Naive thymus-derived CD4-positive, alpha-beta T cell (primary cell): ENCODE measurements at regions not wholly inside any gene's neighbourhood (a gene's known extent, or its start where the extent isn't known, plus 50 kb on each side); places are given as distances from the start of the nearest gene placed in this dataset.

Source experiments
- ATAC-seq: fragments of 150-1000 bp; cut with Tn5 transposase; 2 replicates; pipeline ENCODE4 v1.10.0; 2021; ENCODE audit warnings: mild to moderate bottlenecking, moderate library complexity
- CTCF ChIA-PET: fragments of 350-600 bp; sonication (Branson Sonifier 250); formaldehyde crosslinking; loops from one replicate; lab custom pipeline; 2021; ENCODE audit warnings: antibody characterized with exemption; lab: Charles Lee
- POLR2A ChIA-PET: fragments of 350-600 bp; sonication (Branson Sonifier 250); formaldehyde crosslinking; loops from one replicate; lab custom pipeline; 2021; ENCODE audit warnings: antibody characterized with exemption, inconsistent platforms; lab: Charles Lee
- DNase-seq, 9 donors: peaks; one replicate each; pipeline versions ENCODE4 v3.0.0 to v3.0.0-alpha.2; 2020 to 2022; ENCODE audit warnings: mixed read lengths in 1 of 9
- H3K27ac ChIP-seq: one replicate; pipeline ENCODE4 v1.7.0; 2013; ENCODE audit warnings: mild to moderate bottlenecking, low read depth, low read length, moderate library complexity
- H3K27me3 ChIP-seq, 2 donors: one replicate each; pipeline ENCODE4 v1.7.0; 2013; ENCODE audit warnings: low read length in 2 of 2, mild to moderate bottlenecking in 2 of 2, moderate library complexity in 2 of 2; ENCODE audit not compliant: control insufficient read depth in 2 of 2, insufficient read depth in 2 of 2
- H3K36me3 ChIP-seq, 3 experiments: 1 replicate in 2 of 3; 2 replicates in 1 of 3; pipeline ENCODE4 v1.7.0; 2013; ENCODE audit warnings: low read length in 3 of 3, mild to moderate bottlenecking in 3 of 3, moderate library complexity in 1 of 3; ENCODE audit not compliant: insufficient read depth in 3 of 3, control insufficient read depth in 2 of 3
- H3K4me1 ChIP-seq, 2 donors: one replicate each; pipeline ENCODE4 v1.7.0; 2013; ENCODE audit warnings: low read length in 2 of 2, mild to moderate bottlenecking in 2 of 2, moderate library complexity in 1 of 2; ENCODE audit not compliant: control insufficient read depth in 2 of 2, insufficient read depth in 2 of 2
- H3K4me3 ChIP-seq: 2 replicates; pipeline ENCODE4 v1.7.0; 2013; ENCODE audit warnings: mild to moderate bottlenecking, low read length
- H3K9me3 ChIP-seq, 3 experiments: 1 replicate in 2 of 3; 2 replicates in 1 of 3; pipeline ENCODE4 v1.7.0; 2013; ENCODE audit warnings: low read length in 3 of 3; ENCODE audit not compliant: control insufficient read depth in 2 of 3
- H3K27ac Mint-ChIP-seq, 9 donors: one replicate each; pipeline ENCODE4 v1.8.0; 2020 to 2022; ENCODE audit warnings: mixed read lengths in 9 of 9, mild to moderate bottlenecking in 8 of 9, moderate library complexity in 5 of 9, inconsistent platforms in 2 of 9
- H3K27me3 Mint-ChIP-seq, 5 donors: one replicate each; pipeline ENCODE4 v1.8.0; 2021 to 2022; ENCODE audit warnings: mixed read lengths in 5 of 5, mild to moderate bottlenecking in 1 of 5
- H3K36me3 Mint-ChIP-seq, 5 donors: one replicate each; pipeline ENCODE4 v1.8.0; 2020 to 2022; ENCODE audit warnings: mixed read lengths in 5 of 5, mild to moderate bottlenecking in 3 of 5, inconsistent platforms in 1 of 5
- H3K4me1 Mint-ChIP-seq, 7 donors: one replicate each; pipeline ENCODE4 v1.8.0; 2020 to 2022; ENCODE audit warnings: mixed read lengths in 7 of 7, mild to moderate bottlenecking in 3 of 7, inconsistent platforms in 1 of 7
- H3K4me3 Mint-ChIP-seq, 10 donors: one replicate each; pipeline ENCODE4 v1.8.0; 2020 to 2022; ENCODE audit warnings: mild to moderate bottlenecking in 10 of 10, mixed read lengths in 10 of 10, moderate library complexity in 6 of 10, inconsistent platforms in 2 of 10
- H3K9me3 Mint-ChIP-seq, 11 donors: one replicate each; pipeline ENCODE4 v1.8.0; 2020 to 2022; ENCODE audit warnings: mixed read lengths in 11 of 11, mild to moderate bottlenecking in 4 of 11, inconsistent platforms in 1 of 11, moderate library complexity in 1 of 11
- intact Hi-C, 2 donors: fragments of 100-400 bp; cut with micrococcal nuclease; formaldehyde crosslinking; loops; one replicate each; pipeline ENCODE4 v1.15.1; 2023

DNA sequence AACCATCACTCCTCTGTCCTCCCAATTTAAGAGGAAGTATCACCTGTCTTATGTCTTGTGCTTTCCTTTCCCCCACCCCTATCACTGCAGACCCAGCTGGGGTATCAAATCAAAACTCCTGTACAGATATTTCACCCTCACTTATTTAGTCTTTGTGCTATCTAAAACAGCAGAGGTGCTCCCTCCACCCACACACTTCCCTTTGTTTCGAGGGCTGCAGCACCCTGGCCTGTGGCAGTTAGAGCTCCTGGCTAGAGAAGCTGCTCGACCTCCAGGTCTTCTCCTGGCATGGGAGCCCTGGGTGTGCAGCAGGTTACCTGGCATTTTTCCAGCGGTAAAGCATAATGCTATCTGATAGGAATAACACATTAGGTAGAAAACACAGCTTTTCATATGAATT is 181.4 kb upstream of the BCL6 start:
- Mint-ChIP-seq H3K4me1 (peaks cover 15 to 49% (median 32%) of the 10 kb centered on the region in 7 donors), H3K27me3 (peaks cover 0 to under 1% (median 0%) of the 10 kb centered on the region in 5 donors), H3K4me3 (peak overlapping the region in 3 of 10 donors; percentile 8 to 65 (median 21)), H3K9me3 (peaks cover 0 to 23% (median 4%) of the 10 kb centered on the region in 11 donors), H3K27ac (peak overlapping the region in 6 of 9 donors; percentile 5 to 60 (median 27)), H3K36me3 (peaks cover 0 to 33% (median 3%) of the 10 kb centered on the region in 5 donors)
- CTCF ChIA-PET = no interaction called here
- H3K27me3 ChIP-seq = no peaks in the 10 kb centered on the region
- POLR2A ChIA-PET = interaction anchor here (1.2 kb wide), 1 partner anchor 29 kb away, joined by 3 read pairs; no protein-coding TSS in a partner anchor
- H3K4me3 ChIP-seq = no peak overlapping the region
- intact Hi-C loops = no loop called here
- no peak overlapping the region for H3K27ac ChIP-seq
- ATAC-seq = no peak
- no peaks in the 10 kb centered on the region for H3K9me3 ChIP-seq
- peaks cover 3 to 9% of the 10 kb centered on the region in 2 donors for H3K4me1 ChIP-seq
- H3K36me3 ChIP-seq = no peaks in the 10 kb centered on the region
- DNase-seq = peak in 1 of 9 donors; percentile 8

DNA sequence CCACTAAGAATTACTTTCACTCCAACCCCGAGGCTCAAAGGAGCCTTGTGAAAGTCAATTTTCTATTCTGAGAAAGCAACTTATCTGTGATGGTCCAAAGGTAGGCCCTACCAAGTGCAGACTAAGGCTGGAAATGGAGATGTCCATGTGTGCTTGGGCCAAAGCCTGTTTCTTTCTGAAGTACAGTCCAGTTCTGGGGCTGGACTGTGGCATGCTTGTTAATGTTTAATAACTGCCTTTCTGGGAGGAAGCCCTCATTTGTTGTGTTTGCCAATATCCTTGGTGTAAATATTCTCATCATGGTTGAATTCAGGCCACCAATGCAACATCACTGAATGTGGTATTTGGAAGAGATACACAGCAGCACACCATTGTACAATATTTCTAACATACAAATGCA is 182.3 kb upstream of the BCL6 start:
- CTCF ChIA-PET = no interaction called here
- intact Hi-C loops = no loop called here
- POLR2A ChIA-PET = interaction anchor here (1.2 kb wide), 1 partner anchor 28 kb away, joined by 3 read pairs; no protein-coding TSS in a partner anchor

DNA sequence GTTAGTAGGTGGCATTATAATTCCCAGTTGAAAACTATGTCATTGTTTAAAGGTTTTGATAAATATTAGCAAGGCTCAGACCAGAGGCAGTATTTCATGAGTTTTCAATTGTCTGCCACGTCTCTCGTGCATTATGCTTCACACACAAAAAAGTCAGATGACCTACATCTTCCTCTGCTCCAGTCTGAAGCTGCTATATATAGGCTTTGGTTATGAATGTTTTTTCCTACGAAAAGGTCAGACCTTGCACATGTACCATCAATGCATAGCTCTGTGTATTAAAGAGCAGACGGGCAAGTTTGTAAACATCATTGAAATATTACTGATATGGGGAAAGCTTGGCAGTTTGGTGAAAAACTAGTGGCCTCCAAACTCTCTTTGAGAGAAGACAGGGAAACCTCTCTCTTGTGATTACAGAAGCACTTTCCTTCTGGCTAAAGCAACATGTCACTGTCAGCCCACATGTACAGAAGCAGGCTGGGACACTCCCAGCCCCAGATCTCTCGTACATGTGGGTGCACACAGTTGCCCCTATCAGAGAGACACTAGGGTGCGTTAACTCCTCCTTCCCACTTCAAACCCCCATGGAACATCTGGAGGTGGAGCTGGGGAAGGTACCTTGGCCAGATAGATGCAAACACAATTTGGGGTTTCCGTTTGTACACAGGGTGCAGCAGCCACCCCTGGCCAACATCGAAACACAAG is 184.0 kb upstream of the BCL6 start:
- DNase-seq = peak in 1 of 9 donors; percentile 46

More for the DNA sequence above, 182.3 kb upstream of the BCL6 start:
- no peaks in the 10 kb centered on the region for H3K36me3 ChIP-seq
- DNase-seq (no peak), ATAC-seq (no peak)
- no peak overlapping the region for H3K27ac ChIP-seq
- H3K9me3 ChIP-seq = no peaks in the 10 kb centered on the region
- H3K4me1 ChIP-seq = peaks cover 3 to 9% of the 10 kb centered on the region in 2 donors
- Mint-ChIP-seq H3K27ac (no peak overlapping the region), H3K36me3 (peaks cover 0 to 32% (median 3%) of the 10 kb centered on the region in 5 donors), H3K4me1 (peaks cover 17 to 43% (median 29%) of the 10 kb centered on the region in 7 donors), H3K4me3 (no peak overlapping the region), H3K9me3 (peaks cover 0 to 23% (median 4%) of the 10 kb centered on the region in 11 donors), H3K27me3 (no peaks in the 10 kb centered on the region)
- no peaks in the 10 kb centered on the region for H3K27me3 ChIP-seq
- no peak overlapping the region for H3K4me3 ChIP-seq

DNA sequence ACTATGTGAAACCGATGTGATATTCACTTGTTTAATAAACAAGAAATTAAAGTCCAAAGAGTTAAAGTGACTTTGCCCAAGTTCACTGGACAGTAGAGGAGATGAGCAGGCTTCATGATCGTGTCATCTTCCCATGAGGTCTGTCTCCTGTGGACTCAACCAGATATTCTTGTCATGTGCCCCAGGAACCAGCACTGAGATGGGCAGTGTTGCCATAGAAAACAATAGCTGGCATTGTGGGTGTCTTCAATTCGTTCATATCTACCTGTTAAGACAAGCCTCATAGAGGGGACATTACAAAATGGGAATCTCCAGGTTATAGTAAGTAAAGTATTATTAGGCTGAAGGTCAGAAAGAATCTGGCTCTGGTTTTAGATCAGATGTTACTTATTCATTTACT is 184.8 kb upstream of the BCL6 start:
- peaks cover 0 to 16% (median 3%) of the 10 kb centered on the region in 5 donors for H3K36me3 Mint-ChIP-seq
- peaks cover 16 to 33% (median 22%) of the 10 kb centered on the region in 7 donors for H3K4me1 Mint-ChIP-seq
- Histone ChIP-seq H3K27me3 (no peaks in the 10 kb centered on the region), H3K27ac (no peak overlapping the region), H3K4me3 (no peak overlapping the region), H3K9me3 (no peaks in the 10 kb centered on the region), H3K36me3 (no peaks in the 10 kb centered on the region), H3K4me1 (peaks cover 3 to 9% of the 10 kb centered on the region in 2 donors)
- no peak overlapping the region for H3K27ac Mint-ChIP-seq
- POLR2A ChIA-PET = interaction anchor here (0.5 kb wide), 1 partner anchor 12 kb away, joined by 3 read pairs; no protein-coding TSS in a partner anchor
- peaks cover 0 to 4% (median 0%) of the 10 kb centered on the region in 5 donors for H3K27me3 Mint-ChIP-seq
- DNase-seq (no peak), ATAC-seq (no peak)
- intact Hi-C loops = no loop called here
- peaks cover 0 to 7% (median 0%) of the 10 kb centered on the region in 11 donors for H3K9me3 Mint-ChIP-seq
- no peak overlapping the region for H3K4me3 Mint-ChIP-seq
- CTCF ChIA-PET = no interaction called here

More for the DNA sequence above, 184.0 kb upstream of the BCL6 start:
- CTCF ChIA-PET = no interaction called here
- intact Hi-C loops = no loop called here
- no peak for ATAC-seq
- POLR2A ChIA-PET = no interaction called here
- no peaks in the 10 kb centered on the region for H3K27me3 ChIP-seq
- peaks cover 0 to 4% (median 0%) of the 10 kb centered on the region in 5 donors for H3K27me3 Mint-ChIP-seq
- H3K9me3 ChIP-seq = no peaks in the 10 kb centered on the region
- no peak overlapping the region for H3K27ac ChIP-seq
- peak overlapping the region in 1 of 10 donors; percentile 31 for H3K4me3 Mint-ChIP-seq
- H3K27ac Mint-ChIP-seq = peak overlapping the region in 1 of 9 donors; percentile 22
- no peaks in the 10 kb centered on the region for H3K36me3 ChIP-seq
- H3K36me3 Mint-ChIP-seq = peaks cover 0 to 21% (median 3%) of the 10 kb centered on the region in 5 donors
- H3K4me1 ChIP-seq = peaks cover 3 to 9% of the 10 kb centered on the region in 2 donors
- peaks cover 15 to 31% (median 22%) of the 10 kb centered on the region in 7 donors for H3K4me1 Mint-ChIP-seq
- no peak overlapping the region for H3K4me3 ChIP-seq
- H3K9me3 Mint-ChIP-seq = peaks cover 0 to 14% (median 3%) of the 10 kb centered on the region in 11 donors

DNA sequence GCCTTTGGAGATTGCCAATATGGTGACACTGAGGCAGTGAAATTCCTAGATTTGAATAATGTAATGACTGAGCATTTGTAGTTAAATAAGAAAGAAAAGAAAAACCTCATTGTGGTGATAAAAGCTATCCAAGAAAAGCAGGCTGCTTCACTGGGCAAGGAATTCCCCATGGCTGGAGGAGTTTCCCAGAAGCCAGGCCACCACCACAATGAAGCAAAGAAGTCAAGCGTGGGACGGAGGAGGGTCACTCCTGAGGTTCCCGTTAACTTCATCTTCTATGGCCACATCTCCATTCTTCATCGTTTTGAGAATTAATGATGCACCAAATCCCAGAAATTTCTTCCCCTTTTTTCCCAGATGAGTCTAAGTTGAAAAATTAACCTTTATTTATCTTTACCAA is 185.8 kb upstream of the BCL6 start:
- peaks cover 0 to 8% (median 0%) of the 10 kb centered on the region in 5 donors for H3K36me3 Mint-ChIP-seq
- DNase-seq (no peak), ATAC-seq (no peak)
- intact Hi-C loops = no loop called here
- H3K4me1 ChIP-seq = peaks cover 12 to 14% of the 10 kb centered on the region in 2 donors
- H3K36me3 ChIP-seq = no peaks in the 10 kb centered on the region
- no peaks in the 10 kb centered on the region for H3K9me3 Mint-ChIP-seq
- no peak overlapping the region for H3K27ac ChIP-seq
- ChIA-PET POLR2A (no interaction called here), CTCF (no interaction called here)
- H3K4me3 Mint-ChIP-seq = no peak overlapping the region
- H3K4me3 ChIP-seq = no peak overlapping the region
- no peaks in the 10 kb centered on the region for H3K9me3 ChIP-seq
- H3K27me3 ChIP-seq = no peaks in the 10 kb centered on the region
- H3K27me3 Mint-ChIP-seq = peaks cover 0 to 4% (median 0%) of the 10 kb centered on the region in 5 donors
- no peak overlapping the region for H3K27ac Mint-ChIP-seq
- H3K4me1 Mint-ChIP-seq = peaks cover 18 to 36% (median 22%) of the 10 kb centered on the region in 7 donors

DNA sequence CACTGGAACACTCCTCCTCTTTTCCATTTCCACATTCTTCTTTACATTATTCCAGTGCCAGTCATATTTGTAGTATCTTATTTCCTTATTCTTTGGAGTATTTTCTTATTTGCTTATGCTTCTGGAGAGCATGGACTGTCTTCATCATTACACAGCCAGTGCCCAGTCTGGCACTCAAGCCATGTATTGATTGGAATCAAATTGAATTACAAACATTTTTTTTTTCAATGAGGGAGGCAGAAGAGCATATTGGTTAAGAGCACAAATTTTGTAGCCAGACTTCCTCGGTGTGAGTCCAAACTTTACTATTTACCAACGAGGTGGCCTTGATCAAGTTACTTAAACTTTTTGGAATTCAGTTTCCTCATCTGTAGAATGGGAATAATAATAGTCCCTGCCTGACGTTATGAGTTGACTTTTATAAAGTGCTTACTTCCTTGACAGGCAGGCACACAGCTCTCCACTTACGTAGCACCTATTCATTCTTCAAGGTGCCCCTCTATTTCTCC is 186.6 kb upstream of the BCL6 start:
- Mint-ChIP-seq H3K27ac (peak overlapping the region in 1 of 9 donors; percentile 6), H3K36me3 (peaks cover 0 to 12% (median 0%) of the 10 kb centered on the region in 5 donors), H3K4me3 (no peak overlapping the region), H3K4me1 (peaks cover 13 to 36% (median 18%) of the 10 kb centered on the region in 7 donors), H3K9me3 (no peaks in the 10 kb centered on the region), H3K27me3 (peaks cover 0 to 4% (median 0%) of the 10 kb centered on the region in 5 donors)
- ChIA-PET CTCF (no interaction called here), POLR2A (no interaction called here)
- DNase-seq = no peak
- Histone ChIP-seq H3K4me3 (no peak overlapping the region), H3K4me1 (peaks cover 7 to 14% of the 10 kb centered on the region in 2 donors), H3K36me3 (no peaks in the 10 kb centered on the region), H3K9me3 (no peaks in the 10 kb centered on the region), H3K27ac (no peak overlapping the region), H3K27me3 (no peaks in the 10 kb centered on the region)
- intact Hi-C loops = no loop called here
- no peak for ATAC-seq
